Endothelial cell of umbilical vein (primary cell): ENCODE measurements at regions not wholly inside any gene's neighbourhood (a gene's known extent, or its start where the extent isn't known, plus 50 kb on each side); places are given as distances from the start of the nearest gene placed in this dataset.

ENCODE experiments used
- BruUV-seq: library from RNA; stranded (reverse); fragments of 400-500 nt; replicated peaks from 2 replicates; lab custom pipeline; 2021; lab: Mats Ljungman, UMichigan
- CTCF ChIA-PET: fragments of 300-600, 350-600 bp; sonication (Branson Sonifier 250); formaldehyde crosslinking; loops from one replicate; lab custom pipeline; 2021; ENCODE audit warnings: antibody characterized with exemption, inconsistent platforms; lab: Charles Lee
- POLR2A ChIA-PET: fragments of 300-600, 350-600 bp; sonication (Branson Sonifier 250); formaldehyde crosslinking; loops from one replicate; lab custom pipeline; 2021; ENCODE audit warnings: antibody characterized with exemption, inconsistent platforms; lab: Charles Lee
- DNase-seq: peaks from one replicate; pipeline ENCODE4 v3.0.0-alpha.2; 2011; ENCODE audit warnings: low read depth, low spot score
- FAIRE-seq: peaks from 2 replicates; lab custom pipeline; 2011; peaks lifted over from hg19 to GRCh38; lab: Jason Lieb, UNC
- H2AFZ ChIP-seq: 2 replicates; pipeline ENCODE4 v1.6.0; 2012; ENCODE audit warnings: low read depth, low read length, control low read depth, inconsistent platforms
- H3K27ac ChIP-seq: 2 replicates; pipeline ENCODE4 v1.5.1; 2011; ENCODE audit warnings: low read depth, mild to moderate bottlenecking, control low read depth, low read length, moderate library complexity; ENCODE audit not compliant: insufficient read depth
- H3K27me3 ChIP-seq, 2 experiments: 2 replicates each; pipeline versions ENCODE4 v1.6.0 to v1.6.1; 2011; ENCODE audit warnings: low read length in 2 of 2, mixed read lengths in 1 of 2; ENCODE audit not compliant: control insufficient read depth in 2 of 2, insufficient read depth in 2 of 2
- H3K36me3 ChIP-seq, 2 experiments: 2 replicates in 1 of 2; 3 replicates in 1 of 2; pipeline ENCODE4 v1.5.1; 2011; ENCODE audit warnings: low read length in 2 of 2, mild to moderate bottlenecking in 1 of 2, moderate library complexity in 1 of 2; ENCODE audit not compliant: control insufficient read depth in 2 of 2, insufficient read depth in 2 of 2; ENCODE audit errors: extremely low read depth in 1 of 2
- H3K4me1 ChIP-seq: 3 replicates; pipeline ENCODE4 v1.5.1; 2011; ENCODE audit warnings: mild to moderate bottlenecking, low read length; ENCODE audit not compliant: control insufficient read depth, insufficient read depth; ENCODE audit errors: extremely low read depth
- H3K4me2 ChIP-seq: 2 replicates; pipeline ENCODE4 v1.6.1; 2011; ENCODE audit warnings: low read length, control low read depth, mixed read lengths; ENCODE audit not compliant: insufficient read depth
- H3K4me3 ChIP-seq, 3 experiments: fragments of 200-600 bp in 1 of 3; sonication (generic), shearing (Covaris generic) in 1 of 3; replicated peaks in 1 of 3; 2 replicates each; pipeline ENCODE4 v1.5.1; 2011 to 2016; ENCODE audit warnings: control low read depth in 3 of 3, low read length in 3 of 3, mild to moderate bottlenecking in 2 of 3, inconsistent platforms in 1 of 3, low read depth in 1 of 3, moderate library complexity in 1 of 3; ENCODE audit not compliant: insufficient read depth in 1 of 3
- H3K79me2 ChIP-seq: 2 replicates; pipeline ENCODE4 v1.6.0; 2012; ENCODE audit warnings: low read length, inconsistent platforms; ENCODE audit not compliant: control insufficient read depth, insufficient read depth
- H3K9ac ChIP-seq: replicated peaks from 2 replicates; pipeline ENCODE3; 2011; ENCODE audit warnings: low read length, control low read depth; ENCODE audit not compliant: insufficient read depth; ENCODE audit errors: extremely low read depth
- H3K9me1 ChIP-seq: replicated peaks from 3 replicates; pipeline ENCODE4 v1.6.0; 2011; ENCODE audit warnings: mild to moderate bottlenecking, low read length; ENCODE audit not compliant: control insufficient read depth, insufficient read depth; ENCODE audit errors: extremely low read depth
- H3K9me3 ChIP-seq: replicated peaks from 2 replicates; pipeline ENCODE4 v1.5.1; 2012; ENCODE audit warnings: low read length, inconsistent platforms; ENCODE audit not compliant: control insufficient read depth, insufficient read depth
- H4K20me1 ChIP-seq: replicated peaks from 2 replicates; pipeline ENCODE3; 2011; ENCODE audit warnings: mild to moderate bottlenecking, low read length; ENCODE audit not compliant: control insufficient read depth, insufficient read depth; ENCODE audit errors: extremely low read depth
- EZH2 ChIP-seq: IDR thresholded peaks from 2 replicates; pipeline ENCODE4 v1.6.1; 2012; ENCODE audit warnings: borderline replicate concordance, low read depth, mild to moderate bottlenecking, moderate library complexity, low read length, inconsistent platforms; ENCODE audit not compliant: severe bottlenecking
- FOS ChIP-seq: IDR thresholded peaks from 2 replicates; pipeline ENCODE4 v1.6.1; 2011; ENCODE audit warnings: mild to moderate bottlenecking, low read length, moderate library complexity, borderline replicate concordance; ENCODE audit not compliant: insufficient read depth
- GATA2 ChIP-seq: IDR thresholded peaks from 2 replicates; pipeline ENCODE4 v1.7.0; 2011; ENCODE audit warnings: low read depth, mild to moderate bottlenecking, moderate library complexity, mixed read lengths, low read length; ENCODE audit not compliant: insufficient read length, insufficient read depth
- JUN ChIP-seq: IDR thresholded peaks from 2 replicates; pipeline ENCODE4 v1.6.1; 2011; ENCODE audit warnings: borderline replicate concordance, low read depth; ENCODE audit not compliant: insufficient read length, insufficient read depth
- MYC ChIP-seq: IDR thresholded peaks from one replicate; pipeline ENCODE4 v1.6.1; 2011; ENCODE audit warnings: mild to moderate bottlenecking, low read depth, low read length
- POLR2A ChIP-seq: IDR thresholded peaks from 2 replicates; pipeline ENCODE4 v1.6.1; 2012; ENCODE audit warnings: low read depth, mild to moderate bottlenecking, control low read depth, low read length
- POLR2AphosphoS5 ChIP-seq: IDR thresholded peaks from 2 replicates; pipeline ENCODE4 v1.6.1; 2012; ENCODE audit warnings: low read depth, mild to moderate bottlenecking, control low read depth, low read length, moderate library complexity; ENCODE audit not compliant: insufficient read depth
- dilution Hi-C: fragments of 300-500 bp; cut with MboI; formaldehyde crosslinking; loops from one replicate; pipeline ENCODE4 v1.15.0; 2019; ENCODE audit warnings: low sequenced_read_pairs; ENCODE audit not compliant: extremely low pct_ligation_motif_present
- intact Hi-C: fragments of 100-400 bp; cut with micrococcal nuclease; formaldehyde crosslinking; loops from one replicate; pipeline ENCODE4 v1.10.0; 2022
- TF ChIP-seq, protein P1 (sequence below): IDR thresholded peaks from 2 replicates; pipeline ENCODE4 v1.6.1; 2011; ENCODE audit not compliant: insufficient read depth, insufficient read length
- TF ChIP-seq, protein P2 (sequence below), 2 donors: IDR thresholded peaks; 1 replicate in 1 of 2; 2 replicates in 1 of 2; pipeline ENCODE4 v1.5.1; 2011; ENCODE audit warnings: low read length in 2 of 2, mild to moderate bottlenecking in 2 of 2, moderate library complexity in 2 of 2, control low read depth in 1 of 2, inconsistent platforms in 1 of 2, low read depth in 1 of 2; ENCODE audit not compliant: insufficient read depth in 1 of 2; ENCODE audit errors: extremely low read depth in 1 of 2

DNA sequence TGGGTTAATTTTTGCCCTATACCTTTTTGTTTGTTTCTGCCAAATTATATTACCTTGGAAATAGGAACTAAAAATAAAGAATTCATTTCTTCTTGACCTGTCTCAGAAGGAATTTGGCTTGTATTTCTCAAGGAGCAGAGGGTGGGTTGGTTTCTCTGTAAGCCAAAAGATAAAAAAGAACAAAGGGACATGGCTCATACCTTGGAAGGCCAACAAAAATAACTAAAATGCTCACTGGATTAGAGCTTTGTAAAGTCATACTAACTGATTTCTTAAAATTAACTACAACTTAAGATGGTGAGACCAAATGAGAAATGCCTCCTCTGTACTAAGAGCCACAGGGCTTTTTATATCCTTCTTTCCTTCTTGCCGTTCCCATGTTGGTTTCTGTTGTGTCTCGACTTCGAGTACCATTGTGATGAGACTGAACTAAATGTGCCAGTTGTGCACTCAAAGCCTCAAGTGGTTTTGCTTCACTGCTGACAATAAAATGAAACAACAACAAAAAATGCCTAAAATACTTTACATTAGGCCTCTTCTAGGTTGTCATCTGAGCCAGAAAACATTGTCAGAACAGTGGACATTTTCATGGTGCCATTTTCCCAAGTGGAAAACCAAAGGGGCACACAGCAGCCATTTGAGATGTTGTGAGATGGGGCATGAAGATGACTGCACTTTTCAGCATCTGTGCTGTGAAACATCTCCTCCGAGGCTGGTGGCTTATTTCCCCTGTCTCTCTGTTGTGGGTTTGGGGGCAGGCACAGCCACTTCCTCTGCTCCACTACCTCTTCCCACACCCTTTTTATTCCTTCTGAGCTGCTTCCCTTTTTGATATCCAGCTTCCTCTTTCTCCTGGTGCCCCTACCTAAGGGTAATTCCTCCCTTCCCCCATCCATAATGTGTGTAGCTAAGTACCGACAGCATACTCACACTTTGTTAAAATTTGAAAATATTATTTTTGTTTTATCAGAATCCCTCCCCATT is 51.8 kb upstream of the AGR3 start:
- FAIRE-seq (no peak), DNase-seq (no peak)
- dilution Hi-C loops (no loop called here), intact Hi-C loops (no loop called here)
- no peaks in the 10 kb centered on the region for H3K9me1 ChIP-seq
- H3K9me3 ChIP-seq, result no peaks in the 10 kb centered on the region
- POLR2A ChIA-PET, result no interaction called here
- no peak overlapping the region for H3K4me2 ChIP-seq
- no peak for TF ChIP-seq FOS
- TF ChIP-seq, protein P1, sequence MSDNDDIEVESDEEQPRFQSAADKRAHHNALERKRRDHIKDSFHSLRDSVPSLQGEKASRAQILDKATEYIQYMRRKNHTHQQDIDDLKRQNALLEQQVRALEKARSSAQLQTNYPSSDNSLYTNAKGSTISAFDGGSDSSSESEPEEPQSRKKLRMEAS, result no peak
- no peak for TF ChIP-seq POLR2AphosphoS5
- no peak for TF ChIP-seq JUN
- TF ChIP-seq EZH2, result no peak
- no peak for TF ChIP-seq POLR2A
- no peak for TF ChIP-seq MYC
- TF ChIP-seq, protein P2, sequence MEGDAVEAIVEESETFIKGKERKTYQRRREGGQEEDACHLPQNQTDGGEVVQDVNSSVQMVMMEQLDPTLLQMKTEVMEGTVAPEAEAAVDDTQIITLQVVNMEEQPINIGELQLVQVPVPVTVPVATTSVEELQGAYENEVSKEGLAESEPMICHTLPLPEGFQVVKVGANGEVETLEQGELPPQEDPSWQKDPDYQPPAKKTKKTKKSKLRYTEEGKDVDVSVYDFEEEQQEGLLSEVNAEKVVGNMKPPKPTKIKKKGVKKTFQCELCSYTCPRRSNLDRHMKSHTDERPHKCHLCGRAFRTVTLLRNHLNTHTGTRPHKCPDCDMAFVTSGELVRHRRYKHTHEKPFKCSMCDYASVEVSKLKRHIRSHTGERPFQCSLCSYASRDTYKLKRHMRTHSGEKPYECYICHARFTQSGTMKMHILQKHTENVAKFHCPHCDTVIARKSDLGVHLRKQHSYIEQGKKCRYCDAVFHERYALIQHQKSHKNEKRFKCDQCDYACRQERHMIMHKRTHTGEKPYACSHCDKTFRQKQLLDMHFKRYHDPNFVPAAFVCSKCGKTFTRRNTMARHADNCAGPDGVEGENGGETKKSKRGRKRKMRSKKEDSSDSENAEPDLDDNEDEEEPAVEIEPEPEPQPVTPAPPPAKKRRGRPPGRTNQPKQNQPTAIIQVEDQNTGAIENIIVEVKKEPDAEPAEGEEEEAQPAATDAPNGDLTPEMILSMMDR (IDR thresholded peaks at IDR 0.05; ENCODE audit: extremely low read depth in 1 of 2, insufficient read depth in 1 of 2, low read depth in 1 of 2, low read length in 2 of 2), result no peak
- TF ChIP-seq GATA2, result no peak
- BruUV-seq, result no TSS peak
- no peaks in the 10 kb centered on the region for H3K79me2 ChIP-seq
- no peak overlapping the region for H3K9ac ChIP-seq
- no peak overlapping the region for H3K27ac ChIP-seq
- H2AFZ ChIP-seq, result no peak overlapping the region
- no peaks in the 10 kb centered on the region for H4K20me1 ChIP-seq
- no peak overlapping the region for H3K4me3 ChIP-seq
- peaks cover 7% of the 10 kb centered on the region for H3K4me1 ChIP-seq
- no peaks in the 10 kb centered on the region for H3K27me3 ChIP-seq
- CTCF ChIA-PET, result interaction anchor here (1.3 kb wide), 1 partner anchor 368 kb away, joined by 4 read pairs; no protein-coding TSS in a partner anchor
- no peaks in the 10 kb centered on the region for H3K36me3 ChIP-seq
